ENCODE measurements at regions not wholly inside any gene's neighbourhood (a gene's known extent, or its start where the extent isn't known, plus 50 kb on each side); places are given as distances from the start of the nearest gene placed in this dataset.

DNA sequence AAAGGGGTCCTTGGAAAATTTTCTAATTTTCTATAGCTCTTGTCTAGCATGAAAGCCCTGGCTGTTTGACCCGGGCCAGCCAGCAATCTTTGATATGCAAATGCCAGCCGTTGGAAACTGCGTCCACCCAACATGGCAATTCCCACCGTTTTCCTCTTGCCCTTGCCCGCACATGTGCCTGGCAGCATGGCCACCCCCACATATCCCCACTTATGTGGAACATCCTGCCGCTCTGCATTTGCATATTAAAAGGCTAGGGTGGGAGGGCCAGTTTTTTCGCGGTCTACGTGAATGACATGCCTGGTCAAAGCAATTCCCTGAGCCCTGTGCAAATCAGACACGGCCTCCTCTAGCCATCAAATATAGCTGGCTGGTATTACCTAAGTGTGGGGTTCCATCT lies 110.3 kb upstream of the TDRD3 start:
- no peak for DNase-seq (ENCODE audit: low spot score)

DNA sequence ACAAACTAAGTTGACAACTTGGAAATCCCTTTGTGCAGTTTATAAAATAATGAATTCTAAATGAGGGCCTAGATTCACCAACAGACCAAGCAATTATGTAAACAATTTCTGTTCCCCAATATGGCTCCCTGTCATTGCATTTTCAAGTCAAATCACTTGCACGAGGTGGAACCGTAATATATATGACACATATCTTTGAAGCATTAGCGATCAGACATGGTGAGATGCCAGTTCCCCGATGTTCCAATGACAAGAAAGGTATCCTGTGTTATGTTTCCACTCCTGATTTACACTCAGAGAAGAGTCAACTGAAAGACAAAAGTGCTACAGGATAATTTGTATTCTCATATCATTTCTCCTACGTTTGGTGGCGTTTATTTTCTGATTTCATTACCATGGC lies 108.5 kb upstream of the TDRD3 start:
- DNase-seq (ENCODE audit: low spot score) = no peak

DNA sequence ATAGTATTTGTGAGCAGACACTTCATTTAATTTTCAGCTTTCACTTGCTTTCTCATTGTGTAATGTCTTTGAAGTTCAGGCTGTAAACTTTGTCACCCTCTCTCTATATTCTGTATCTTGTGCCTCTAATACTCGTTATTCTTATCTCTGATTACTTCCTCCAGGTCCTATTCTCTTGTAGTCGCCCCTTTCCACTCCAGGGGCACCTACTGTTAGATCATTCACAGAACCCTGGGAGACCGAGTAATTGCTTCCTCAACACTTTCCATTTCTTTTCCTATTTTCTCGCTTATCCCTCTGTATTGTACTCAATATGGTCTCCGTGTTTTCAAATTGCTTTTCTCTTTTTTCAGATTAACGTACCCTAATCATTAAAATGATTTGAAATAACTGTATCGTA lies 93.9 kb upstream of the TDRD3 start:
- DNase-seq (ENCODE audit: low spot score) = no peak

DNA sequence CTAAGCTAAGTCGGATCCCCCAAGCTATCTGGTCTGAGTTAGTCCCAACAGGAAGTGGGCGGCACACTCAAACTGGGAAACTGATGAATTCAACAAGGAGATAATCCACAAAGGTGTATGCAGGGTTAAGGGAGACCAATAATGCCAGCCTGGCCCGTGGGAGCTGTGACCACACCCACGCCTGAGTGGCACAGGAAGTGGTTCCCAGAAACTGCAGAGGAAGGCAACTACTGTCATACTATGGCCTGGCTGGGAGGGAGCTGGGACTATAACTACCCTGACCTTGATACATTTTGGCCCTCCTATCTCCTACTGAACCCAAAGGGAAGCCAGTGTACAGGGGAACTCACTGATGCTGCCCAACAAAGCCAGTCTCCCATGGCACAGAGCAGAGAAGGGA lies 85.5 kb upstream of the TDRD3 start:
- no peak for DNase-seq (ENCODE audit: low spot score)

DNA sequence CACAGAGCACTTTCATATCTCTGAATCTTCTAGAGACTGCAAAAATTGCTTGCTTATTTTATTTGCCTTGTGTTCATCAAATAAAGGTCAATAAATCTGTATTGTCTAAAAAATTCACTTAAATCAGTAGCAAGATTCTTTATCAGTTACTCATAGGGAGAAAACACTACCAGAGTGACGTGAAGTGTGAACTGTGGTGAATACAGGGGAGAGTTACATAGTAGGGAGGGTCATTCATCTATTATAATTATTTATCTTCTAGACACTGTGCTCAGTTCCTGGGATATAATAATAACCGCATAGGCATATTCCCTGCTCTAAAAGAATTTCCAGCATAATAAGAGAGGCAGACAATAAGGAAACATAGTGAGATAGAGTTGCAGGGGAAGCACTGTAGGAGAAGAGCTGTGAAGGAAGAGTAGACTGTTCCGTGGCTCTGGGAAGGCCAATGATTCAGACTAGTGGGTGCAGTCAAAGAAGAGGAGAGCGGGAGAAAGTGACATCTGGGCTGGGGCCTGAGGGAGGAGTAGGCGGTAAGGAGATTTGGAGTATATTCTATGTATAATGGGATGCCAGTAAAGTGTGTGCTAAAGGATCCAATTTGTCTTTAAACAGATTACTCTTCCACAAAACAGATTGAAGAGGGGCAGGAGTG lies 84.0 kb upstream of the TDRD3 start:
- DNase-seq (ENCODE audit: low spot score) = no peak

DNA sequence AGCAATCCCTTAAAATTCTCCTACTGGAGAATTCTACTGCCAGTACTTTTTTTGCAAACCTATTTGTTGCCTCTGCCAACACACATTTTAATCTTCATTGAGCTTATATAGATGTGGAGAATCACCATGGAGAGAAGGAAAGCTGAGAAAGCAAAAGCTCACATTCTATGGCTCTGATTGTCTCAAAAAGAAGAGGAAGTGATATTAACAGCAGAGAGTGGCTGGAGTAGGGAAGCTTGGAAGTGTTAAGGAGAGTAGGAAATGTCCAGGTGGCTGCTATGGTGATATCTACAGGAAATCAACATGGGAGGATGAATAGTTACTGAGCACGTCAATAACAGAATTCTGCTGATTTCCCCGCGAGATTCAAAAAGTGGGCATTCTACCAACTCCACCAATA lies 78.8 kb upstream of the TDRD3 start:
- DNase-seq (ENCODE audit: low spot score) = no peak

DNA sequence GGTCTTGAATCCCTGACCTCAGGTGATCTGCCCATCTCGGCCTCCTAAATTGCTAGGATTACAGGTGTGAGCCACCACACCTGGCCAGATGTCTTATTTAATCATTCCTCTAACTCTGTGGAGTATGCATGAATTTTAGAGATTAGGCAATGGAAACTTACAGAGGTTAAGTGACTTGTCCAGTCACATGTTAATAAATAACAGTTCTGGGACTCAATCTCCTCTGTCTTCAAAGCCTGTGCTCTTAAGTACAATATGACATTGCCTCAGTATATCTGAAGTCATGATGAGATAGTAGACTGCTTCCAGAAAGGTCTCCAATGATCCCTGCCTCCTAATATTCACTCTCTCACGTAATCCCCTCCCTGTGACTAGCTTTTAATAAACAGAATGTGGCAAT lies 72.9 kb upstream of the TDRD3 start:
- DNase-seq (ENCODE audit: low spot score) = no peak

DNA sequence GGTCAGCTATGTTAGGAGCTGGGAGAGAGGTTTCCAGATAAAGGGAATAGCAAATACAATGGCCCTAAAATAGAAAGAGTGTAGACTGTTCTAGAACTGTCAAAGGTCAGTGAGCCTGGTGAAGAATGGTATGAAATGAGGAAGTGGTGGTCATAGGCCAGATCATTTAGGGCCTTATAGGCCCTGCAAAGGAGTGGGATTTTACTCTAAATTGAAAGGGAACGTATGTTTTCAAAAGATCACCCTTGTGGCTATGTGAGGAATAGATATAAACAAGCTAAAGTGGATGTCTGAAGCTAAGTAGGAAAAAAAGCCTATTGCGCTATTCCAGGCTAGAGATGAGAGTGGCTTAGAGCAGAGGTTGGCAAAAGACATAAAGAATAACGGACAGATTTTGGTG lies 70.7 kb upstream of the TDRD3 start:
- DNase-seq (ENCODE audit: low spot score) = no peak

DNA sequence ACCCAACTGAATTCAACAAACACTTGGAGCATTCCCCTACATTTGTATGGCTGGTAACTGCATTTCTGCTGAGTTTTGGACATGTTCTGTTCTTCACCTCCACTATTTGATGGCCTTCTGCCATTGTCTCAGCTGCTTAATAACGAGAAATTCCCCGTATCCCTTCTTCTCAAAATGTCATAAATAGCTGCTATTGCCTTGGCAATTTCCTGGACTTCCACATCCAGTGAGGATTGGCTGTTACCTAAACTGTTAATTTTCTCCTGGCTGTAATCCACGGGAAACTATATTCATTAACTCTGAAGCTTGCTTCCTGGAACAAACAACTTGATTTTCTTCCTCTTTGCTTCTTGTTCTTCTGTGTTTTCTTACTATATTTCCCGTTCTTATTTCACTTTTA lies 69.5 kb upstream of the TDRD3 start:
- DNase-seq (ENCODE audit: low spot score) = no peak

DNA sequence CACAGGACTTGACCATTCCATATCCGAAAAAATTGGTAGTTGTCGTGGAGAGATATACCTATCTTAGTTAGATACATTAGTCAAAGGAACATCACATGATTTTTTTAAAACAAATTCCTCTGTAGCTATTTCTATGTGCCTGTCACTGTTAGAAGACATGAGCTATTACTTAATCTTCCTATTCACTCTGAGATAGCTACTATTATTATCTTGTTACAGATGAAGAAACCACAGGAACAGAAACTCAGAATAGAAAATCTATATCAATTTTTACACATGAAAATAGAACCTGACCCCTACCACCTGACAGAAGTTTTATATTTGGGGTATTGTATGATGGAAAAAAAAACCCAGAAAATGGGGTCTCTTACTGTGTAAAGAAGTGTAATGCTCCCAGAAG lies 68.9 kb upstream of the TDRD3 start:
- no peak for DNase-seq (ENCODE audit: low spot score)

DNA sequence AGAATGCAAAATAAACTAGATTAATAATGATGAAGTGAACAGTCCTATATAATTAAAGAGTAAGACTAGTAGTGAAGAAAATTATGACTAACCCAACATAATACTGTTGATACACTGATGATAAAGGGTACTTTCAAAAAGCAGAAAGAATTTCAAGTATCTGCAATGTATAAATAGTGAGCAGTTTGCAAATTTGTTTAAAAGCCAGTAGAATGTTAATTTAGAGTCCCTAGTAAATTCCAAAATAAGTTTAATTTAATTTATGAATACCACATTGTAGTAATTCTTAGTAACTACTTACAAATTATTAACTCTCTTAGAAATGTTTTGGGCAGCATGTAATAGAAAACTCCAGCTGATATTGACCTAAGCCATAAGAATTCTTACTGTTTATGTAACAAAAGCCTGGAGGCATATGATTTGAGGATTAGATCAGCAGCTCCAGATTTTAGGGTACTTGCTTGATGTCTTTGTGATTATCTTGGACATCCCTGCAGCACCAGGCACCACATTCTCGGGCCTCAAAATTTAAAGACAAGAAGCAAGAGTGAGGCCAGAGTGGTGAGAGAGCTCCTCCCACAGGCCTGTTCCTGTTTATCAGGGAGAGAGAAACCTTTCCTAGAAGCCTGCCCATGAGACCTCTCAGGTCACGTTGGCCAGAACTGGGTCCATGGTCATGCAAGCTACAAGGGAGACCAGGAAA lies 67.6 kb upstream of the TDRD3 start:
- peak; percentile 58 for DNase-seq (ENCODE audit: low spot score)

DNA sequence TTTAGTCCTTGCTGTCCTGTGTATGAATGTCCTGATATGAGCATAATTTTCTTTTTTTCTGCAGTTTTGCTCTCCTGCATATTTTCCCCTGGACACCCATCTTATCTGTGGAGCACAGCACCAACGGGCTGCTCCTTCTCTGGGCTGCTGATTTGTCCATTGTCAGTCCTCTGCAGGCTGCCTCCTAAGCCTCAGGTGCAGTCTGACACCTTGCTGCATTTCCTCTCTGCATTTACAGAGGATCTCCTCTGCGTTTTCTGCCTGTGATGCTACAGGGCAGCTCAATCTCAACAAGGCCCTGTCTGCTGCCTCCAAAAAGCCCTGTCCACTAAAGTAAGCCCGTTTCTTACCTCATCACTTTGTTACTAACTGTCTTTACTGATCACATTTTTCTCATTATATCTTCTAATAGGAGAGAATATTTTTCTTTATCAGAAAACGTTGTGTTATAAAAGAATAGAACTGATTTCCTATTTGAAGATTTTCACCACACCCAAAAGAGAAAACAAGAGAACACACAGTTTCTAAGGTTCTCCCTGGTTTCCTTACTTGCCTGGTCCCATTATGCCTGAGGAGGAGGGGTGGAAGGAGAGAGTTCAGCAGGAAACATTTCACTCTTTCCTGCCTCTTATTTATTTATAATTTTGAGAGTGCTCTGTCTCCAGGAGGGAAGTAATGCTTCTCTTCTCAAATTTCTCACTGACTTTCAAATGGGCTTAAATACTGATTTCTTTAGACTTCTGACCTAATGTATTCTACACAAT lies 65.6 kb upstream of the TDRD3 start:
- DNase-seq (ENCODE audit: low spot score) = no peak

DNA sequence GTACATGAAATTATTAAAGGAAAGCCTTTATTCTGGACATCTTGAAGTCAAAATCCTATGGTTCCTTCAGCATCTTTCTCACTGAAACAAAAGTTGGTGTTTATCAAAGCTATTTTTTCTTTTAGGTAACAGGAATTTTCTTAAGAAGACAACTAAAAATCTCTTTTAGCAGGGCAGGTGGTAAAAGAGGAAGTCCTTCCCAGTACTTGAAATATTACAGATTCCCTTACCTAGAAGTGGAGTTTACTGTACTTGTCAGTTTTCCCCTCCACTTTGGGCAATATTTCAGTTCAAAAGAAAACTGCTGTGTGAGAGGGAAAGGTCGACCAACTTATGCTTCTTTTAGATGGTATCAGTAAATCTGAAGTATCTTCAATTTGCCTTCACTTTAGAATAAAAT lies 64.3 kb upstream of the TDRD3 start:
- no peak for DNase-seq (ENCODE audit: low spot score)

DNA sequence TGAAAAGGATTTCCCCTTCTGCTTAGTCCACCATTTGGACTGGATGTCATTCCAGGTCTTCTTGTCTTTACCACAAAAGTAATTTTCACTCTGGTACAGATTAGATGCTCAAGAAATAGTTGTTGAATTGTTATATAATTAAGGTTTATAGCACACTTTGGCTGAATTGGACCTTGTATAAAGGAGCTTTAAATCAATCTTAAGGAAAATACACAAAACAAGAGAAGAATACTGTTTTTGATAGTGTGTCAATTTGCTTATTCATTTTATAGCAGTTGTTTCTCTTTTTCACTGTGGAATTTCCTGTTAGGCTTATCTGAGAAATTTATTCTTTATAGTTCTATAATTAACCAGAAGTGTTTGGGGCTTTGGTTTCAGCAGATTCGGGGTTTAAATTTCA lies 62.7 kb upstream of the TDRD3 start:
- DNase-seq (ENCODE audit: low spot score) = no peak

DNA sequence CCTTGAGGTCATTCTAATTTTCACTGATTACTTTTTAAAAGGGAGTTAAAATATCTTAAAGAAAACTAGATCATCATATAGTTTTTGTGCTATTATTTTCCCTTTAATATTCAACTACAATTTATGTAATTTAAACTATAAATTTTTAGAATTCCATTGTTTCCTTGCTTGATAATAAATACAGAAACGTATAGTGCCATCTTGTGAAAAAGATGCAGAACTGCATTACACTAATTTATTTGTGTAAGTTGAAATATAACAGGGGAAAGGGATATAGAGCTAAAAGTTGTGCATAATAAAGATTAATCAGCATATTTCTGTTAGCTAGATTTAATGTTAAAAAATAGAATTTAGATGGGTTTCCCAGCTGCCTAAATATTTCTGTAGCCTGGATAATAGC lies 61.5 kb upstream of the TDRD3 start:
- DNase-seq (ENCODE audit: low spot score) = no peak

DNA sequence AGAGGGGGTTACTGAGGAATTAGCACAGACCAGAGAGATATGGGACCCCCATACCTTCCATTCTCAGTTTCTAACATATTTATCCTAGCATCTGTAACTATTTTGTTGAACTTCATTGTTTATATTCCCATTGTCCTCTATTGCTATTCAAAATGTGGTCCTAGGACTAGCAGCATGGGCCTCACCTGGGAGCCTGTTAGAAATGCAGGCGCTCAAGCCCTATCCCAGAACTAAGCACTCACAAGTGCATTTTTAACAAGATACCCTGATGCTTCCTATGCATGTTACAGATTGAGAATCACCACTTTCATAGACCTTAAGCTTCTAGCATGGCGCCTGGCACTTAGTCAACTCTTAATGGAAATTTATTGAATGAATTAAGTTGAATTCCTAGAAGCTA lies 58.3 kb upstream of the TDRD3 start:
- DNase-seq (ENCODE audit: low spot score) = no peak

DNA sequence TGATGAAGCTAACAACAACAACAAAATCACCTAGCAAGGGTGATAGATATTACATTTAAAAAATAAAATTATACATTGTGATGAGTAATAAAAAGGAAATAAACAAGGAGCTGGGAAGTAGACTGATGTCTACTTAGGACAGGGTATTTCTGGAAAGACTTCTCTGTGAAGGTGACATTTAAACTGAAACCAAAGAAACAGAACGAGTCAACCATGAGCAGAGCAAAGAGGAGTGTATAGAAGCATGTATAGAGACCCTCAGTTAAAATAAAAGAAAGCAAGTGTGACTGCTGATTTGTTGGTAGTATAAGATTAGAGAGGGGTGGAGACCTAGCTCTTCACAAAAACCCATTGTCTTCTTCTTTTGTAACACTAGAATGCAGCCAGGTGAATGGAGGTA lies 53.0 kb upstream of the TDRD3 start:
- DNase-seq (ENCODE audit: low spot score) = no peak

DNA sequence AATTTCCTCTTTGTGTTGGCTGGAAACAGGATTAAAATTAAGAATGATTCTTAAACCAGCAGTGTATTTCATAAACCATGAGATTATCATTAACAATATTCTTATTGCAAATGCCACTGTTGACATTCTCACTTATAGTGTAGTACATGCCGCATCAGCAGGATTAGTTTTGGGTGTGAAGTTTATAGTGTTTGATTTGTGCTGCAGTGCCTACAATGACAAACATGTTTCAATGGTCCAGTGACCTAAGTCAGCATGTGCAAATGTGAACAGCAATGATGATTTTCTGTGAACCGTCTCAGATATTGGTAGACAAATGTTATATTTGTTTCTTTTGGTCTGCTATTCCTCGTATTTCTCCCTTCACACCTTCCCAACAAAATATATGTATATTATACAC lies 49.8 kb upstream of the TDRD3 start:
- DNase-seq (ENCODE audit: low spot score) = no peak

Measured in pons (tissue), 1 donor.